Endothelial cell of umbilical vein (primary cell): ENCODE measurements at regions not wholly inside any gene's neighbourhood (a gene's known extent, or its start where the extent isn't known, plus 50 kb on each side); places are given as distances from the start of the nearest gene placed in this dataset.

ENCODE experiments used
- BruUV-seq: library from RNA; stranded (reverse); fragments of 400-500 nt; replicated peaks from 2 replicates; lab custom pipeline; 2021; lab: Mats Ljungman, UMichigan
- CTCF ChIA-PET: fragments of 300-600, 350-600 bp; sonication (Branson Sonifier 250); formaldehyde crosslinking; loops from one replicate; lab custom pipeline; 2021; ENCODE audit warnings: antibody characterized with exemption, inconsistent platforms; lab: Charles Lee
- POLR2A ChIA-PET: fragments of 300-600, 350-600 bp; sonication (Branson Sonifier 250); formaldehyde crosslinking; loops from one replicate; lab custom pipeline; 2021; ENCODE audit warnings: antibody characterized with exemption, inconsistent platforms; lab: Charles Lee
- DNase-seq: peaks from one replicate; pipeline ENCODE4 v3.0.0-alpha.2; 2011; ENCODE audit warnings: low read depth, low spot score
- FAIRE-seq: peaks from 2 replicates; lab custom pipeline; 2011; peaks lifted over from hg19 to GRCh38; lab: Jason Lieb, UNC
- H2AFZ ChIP-seq: 2 replicates; pipeline ENCODE4 v1.6.0; 2012; ENCODE audit warnings: low read depth, low read length, control low read depth, inconsistent platforms
- H3K27ac ChIP-seq: 2 replicates; pipeline ENCODE4 v1.5.1; 2011; ENCODE audit warnings: low read depth, mild to moderate bottlenecking, control low read depth, low read length, moderate library complexity; ENCODE audit not compliant: insufficient read depth
- H3K27me3 ChIP-seq, 2 experiments: 2 replicates each; pipeline versions ENCODE4 v1.6.0 to v1.6.1; 2011; ENCODE audit warnings: low read length in 2 of 2, mixed read lengths in 1 of 2; ENCODE audit not compliant: control insufficient read depth in 2 of 2, insufficient read depth in 2 of 2
- H3K36me3 ChIP-seq, 2 experiments: 2 replicates in 1 of 2; 3 replicates in 1 of 2; pipeline ENCODE4 v1.5.1; 2011; ENCODE audit warnings: low read length in 2 of 2, mild to moderate bottlenecking in 1 of 2, moderate library complexity in 1 of 2; ENCODE audit not compliant: control insufficient read depth in 2 of 2, insufficient read depth in 2 of 2; ENCODE audit errors: extremely low read depth in 1 of 2
- H3K4me1 ChIP-seq: 3 replicates; pipeline ENCODE4 v1.5.1; 2011; ENCODE audit warnings: mild to moderate bottlenecking, low read length; ENCODE audit not compliant: control insufficient read depth, insufficient read depth; ENCODE audit errors: extremely low read depth
- H3K4me2 ChIP-seq: 2 replicates; pipeline ENCODE4 v1.6.1; 2011; ENCODE audit warnings: low read length, control low read depth, mixed read lengths; ENCODE audit not compliant: insufficient read depth
- H3K4me3 ChIP-seq, 3 experiments: fragments of 200-600 bp in 1 of 3; sonication (generic), shearing (Covaris generic) in 1 of 3; replicated peaks in 1 of 3; 2 replicates each; pipeline ENCODE4 v1.5.1; 2011 to 2016; ENCODE audit warnings: control low read depth in 3 of 3, low read length in 3 of 3, mild to moderate bottlenecking in 2 of 3, inconsistent platforms in 1 of 3, low read depth in 1 of 3, moderate library complexity in 1 of 3; ENCODE audit not compliant: insufficient read depth in 1 of 3
- H3K79me2 ChIP-seq: 2 replicates; pipeline ENCODE4 v1.6.0; 2012; ENCODE audit warnings: low read length, inconsistent platforms; ENCODE audit not compliant: control insufficient read depth, insufficient read depth
- H3K9ac ChIP-seq: replicated peaks from 2 replicates; pipeline ENCODE3; 2011; ENCODE audit warnings: low read length, control low read depth; ENCODE audit not compliant: insufficient read depth; ENCODE audit errors: extremely low read depth
- H3K9me1 ChIP-seq: replicated peaks from 3 replicates; pipeline ENCODE4 v1.6.0; 2011; ENCODE audit warnings: mild to moderate bottlenecking, low read length; ENCODE audit not compliant: control insufficient read depth, insufficient read depth; ENCODE audit errors: extremely low read depth
- H3K9me3 ChIP-seq: replicated peaks from 2 replicates; pipeline ENCODE4 v1.5.1; 2012; ENCODE audit warnings: low read length, inconsistent platforms; ENCODE audit not compliant: control insufficient read depth, insufficient read depth
- H4K20me1 ChIP-seq: replicated peaks from 2 replicates; pipeline ENCODE3; 2011; ENCODE audit warnings: mild to moderate bottlenecking, low read length; ENCODE audit not compliant: control insufficient read depth, insufficient read depth; ENCODE audit errors: extremely low read depth
- CTCF ChIP-seq, 2 donors: IDR thresholded peaks; 1 replicate in 1 of 2; 2 replicates in 1 of 2; pipeline ENCODE4 v1.5.1; 2011; ENCODE audit warnings: low read length in 2 of 2, mild to moderate bottlenecking in 2 of 2, moderate library complexity in 2 of 2, control low read depth in 1 of 2, inconsistent platforms in 1 of 2, low read depth in 1 of 2; ENCODE audit not compliant: insufficient read depth in 1 of 2; ENCODE audit errors: extremely low read depth in 1 of 2
- EZH2 ChIP-seq: IDR thresholded peaks from 2 replicates; pipeline ENCODE4 v1.6.1; 2012; ENCODE audit warnings: borderline replicate concordance, low read depth, mild to moderate bottlenecking, moderate library complexity, low read length, inconsistent platforms; ENCODE audit not compliant: severe bottlenecking
- FOS ChIP-seq: IDR thresholded peaks from 2 replicates; pipeline ENCODE4 v1.6.1; 2011; ENCODE audit warnings: mild to moderate bottlenecking, low read length, moderate library complexity, borderline replicate concordance; ENCODE audit not compliant: insufficient read depth
- GATA2 ChIP-seq: IDR thresholded peaks from 2 replicates; pipeline ENCODE4 v1.7.0; 2011; ENCODE audit warnings: low read depth, mild to moderate bottlenecking, moderate library complexity, mixed read lengths, low read length; ENCODE audit not compliant: insufficient read length, insufficient read depth
- JUN ChIP-seq: IDR thresholded peaks from 2 replicates; pipeline ENCODE4 v1.6.1; 2011; ENCODE audit warnings: borderline replicate concordance, low read depth; ENCODE audit not compliant: insufficient read length, insufficient read depth
- MAX ChIP-seq: IDR thresholded peaks from 2 replicates; pipeline ENCODE4 v1.6.1; 2011; ENCODE audit not compliant: insufficient read depth, insufficient read length
- MYC ChIP-seq: IDR thresholded peaks from one replicate; pipeline ENCODE4 v1.6.1; 2011; ENCODE audit warnings: mild to moderate bottlenecking, low read depth, low read length
- POLR2A ChIP-seq: IDR thresholded peaks from 2 replicates; pipeline ENCODE4 v1.6.1; 2012; ENCODE audit warnings: low read depth, mild to moderate bottlenecking, control low read depth, low read length
- POLR2AphosphoS5 ChIP-seq: IDR thresholded peaks from 2 replicates; pipeline ENCODE4 v1.6.1; 2012; ENCODE audit warnings: low read depth, mild to moderate bottlenecking, control low read depth, low read length, moderate library complexity; ENCODE audit not compliant: insufficient read depth
- dilution Hi-C: fragments of 300-500 bp; cut with MboI; formaldehyde crosslinking; loops from one replicate; pipeline ENCODE4 v1.15.0; 2019; ENCODE audit warnings: low sequenced_read_pairs; ENCODE audit not compliant: extremely low pct_ligation_motif_present
- intact Hi-C: fragments of 100-400 bp; cut with micrococcal nuclease; formaldehyde crosslinking; loops from one replicate; pipeline ENCODE4 v1.10.0; 2022

- ChIA-PET POLR2A (no interaction called here), CTCF (no interaction called here)
- H3K79me2 ChIP-seq: no peaks in the 10 kb centered on the region
- no peak overlapping the region for H3K4me2 ChIP-seq
- no peak overlapping the region for H2AFZ ChIP-seq
- H3K9me3 ChIP-seq: no peaks in the 10 kb centered on the region
- dilution Hi-C loops: no loop called here
- FAIRE-seq (no peak), DNase-seq (no peak)
- no peaks in the 10 kb centered on the region for H3K4me1 ChIP-seq
- H3K4me3 ChIP-seq: no peak overlapping the region
- H3K9me1 ChIP-seq: no peaks in the 10 kb centered on the region
- BruUV-seq: no TSS peak
- no peaks in the 10 kb centered on the region for H3K27me3 ChIP-seq
- H4K20me1 ChIP-seq: no peaks in the 10 kb centered on the region
- no peaks in the 10 kb centered on the region for H3K36me3 ChIP-seq
- no peak overlapping the region for H3K27ac ChIP-seq
- no peak for TF ChIP-seq GATA2
- no peak overlapping the region for H3K9ac ChIP-seq
- intact Hi-C loops: no loop called here
Measured at GRCh38 chr9:86469476-86470250, 115.5 kb upstream of the TUT7 start.

GRCh38 chr9:86464242-86464641 lies 110.0 kb upstream of the TUT7 start:
- TF ChIP-seq CTCF (IDR thresholded peaks at IDR 0.05; ENCODE audit: extremely low read depth in 1 of 2, insufficient read depth in 1 of 2, low read depth in 1 of 2, low read length in 2 of 2): no peak
- TF ChIP-seq GATA2: no peak
- no peak for TF ChIP-seq MYC
- no peak for TF ChIP-seq POLR2A
- no peak for TF ChIP-seq FOS
- TF ChIP-seq JUN: no peak
- TF ChIP-seq EZH2: no peak
- TF ChIP-seq MAX: no peak
- no peak for TF ChIP-seq POLR2AphosphoS5
- FAIRE-seq: no peak
- H3K79me2 ChIP-seq: no peaks in the 10 kb centered on the region
- no peak overlapping the region for H3K27ac ChIP-seq
- no peaks in the 10 kb centered on the region for H3K36me3 ChIP-seq
- no peaks in the 10 kb centered on the region for H3K27me3 ChIP-seq
- H3K4me3 ChIP-seq: no peak overlapping the region
- no peaks in the 10 kb centered on the region for H3K9me1 ChIP-seq
- no peak overlapping the region for H3K4me2 ChIP-seq
- no peaks in the 10 kb centered on the region for H3K4me1 ChIP-seq
- DNase-seq: no peak
- BruUV-seq: no TSS peak
- no peaks in the 10 kb centered on the region for H4K20me1 ChIP-seq
- no peak overlapping the region for H3K9ac ChIP-seq
- intact Hi-C loops: no loop called here
- CTCF ChIA-PET: no interaction called here
- no peaks in the 10 kb centered on the region for H3K9me3 ChIP-seq
- dilution Hi-C loops: no loop called here
- H2AFZ ChIP-seq: no peak overlapping the region
- POLR2A ChIA-PET: no interaction called here
